Right hindlimb (tissue), 1 donor: ENCODE measurements at regions not wholly inside any gene's neighbourhood (a gene's known extent, or its start where the extent isn't known, plus 50 kb on each side); places are given as distances from the start of the nearest gene placed in this dataset.
"Not testable (repeated sequence)": the region's sequence is repeated elsewhere in the genome, so short reads cannot be mapped to it uniquely, and the experiment has no call there.

Source experiments
- DNase-seq: peaks from one replicate; pipeline ENCODE4 v3.0.0-alpha.2; 2018

DNA sequence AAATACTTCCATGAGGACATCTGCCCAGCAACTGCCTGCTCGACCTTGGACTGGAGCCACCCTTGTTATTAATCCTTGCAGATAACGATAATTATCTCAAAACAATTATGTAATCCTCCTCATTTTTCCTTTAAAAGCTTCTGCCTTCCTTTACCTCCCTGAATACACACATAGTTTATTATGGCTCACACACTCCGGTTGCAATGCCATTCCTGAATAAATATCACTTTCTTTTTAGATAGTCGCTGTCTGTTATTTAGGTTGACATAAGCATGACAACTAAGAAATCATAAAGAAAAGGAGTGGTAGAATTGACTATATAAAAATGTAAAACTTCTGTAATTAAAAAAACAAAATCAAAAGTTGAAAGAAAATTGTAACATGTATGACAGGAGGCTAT is 64.8 kb downstream of the B4GALT7 start:
- DNase-seq, result not testable (repeated sequence)

DNA sequence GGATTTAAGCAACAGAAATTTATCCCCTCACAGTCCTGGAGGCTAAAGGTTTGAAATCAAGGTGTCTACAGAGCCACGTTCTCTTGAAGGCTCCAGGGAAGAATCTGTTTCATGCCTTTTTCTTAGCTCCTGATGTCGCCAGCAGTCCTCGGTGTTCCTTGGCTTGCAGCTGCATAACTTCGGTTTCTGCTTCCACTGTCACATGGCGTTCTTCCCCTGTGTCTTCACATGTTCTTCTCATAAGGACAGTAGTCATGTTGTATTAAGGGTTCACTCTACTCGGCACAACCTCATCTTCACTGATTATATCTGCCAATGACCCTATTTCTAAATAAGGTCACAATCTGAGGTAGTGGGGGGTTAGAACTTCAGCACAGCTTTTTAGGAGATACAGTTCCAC is 65.2 kb downstream of the B4GALT7 start:
- DNase-seq, result not testable (repeated sequence)

DNA sequence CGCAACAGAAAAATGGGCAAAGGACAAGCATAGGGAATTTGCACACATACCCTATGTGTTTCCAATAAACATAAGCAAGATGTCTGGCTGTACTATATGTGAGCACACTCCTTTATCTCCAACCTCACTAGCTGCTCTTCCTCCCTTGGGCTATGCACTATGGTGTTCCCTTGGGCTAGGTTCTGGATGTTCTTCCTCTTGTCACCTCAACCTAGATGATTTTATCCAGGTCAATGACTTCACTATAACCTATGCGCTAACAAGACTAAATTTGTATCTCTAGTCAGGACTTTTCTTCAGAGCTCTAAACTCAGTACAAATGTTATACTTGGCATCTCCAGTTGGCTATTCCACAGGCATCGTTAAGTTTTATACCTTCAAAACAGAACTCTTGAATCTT is 66.0 kb downstream of the B4GALT7 start:
- DNase-seq, result not testable (repeated sequence)

DNA sequence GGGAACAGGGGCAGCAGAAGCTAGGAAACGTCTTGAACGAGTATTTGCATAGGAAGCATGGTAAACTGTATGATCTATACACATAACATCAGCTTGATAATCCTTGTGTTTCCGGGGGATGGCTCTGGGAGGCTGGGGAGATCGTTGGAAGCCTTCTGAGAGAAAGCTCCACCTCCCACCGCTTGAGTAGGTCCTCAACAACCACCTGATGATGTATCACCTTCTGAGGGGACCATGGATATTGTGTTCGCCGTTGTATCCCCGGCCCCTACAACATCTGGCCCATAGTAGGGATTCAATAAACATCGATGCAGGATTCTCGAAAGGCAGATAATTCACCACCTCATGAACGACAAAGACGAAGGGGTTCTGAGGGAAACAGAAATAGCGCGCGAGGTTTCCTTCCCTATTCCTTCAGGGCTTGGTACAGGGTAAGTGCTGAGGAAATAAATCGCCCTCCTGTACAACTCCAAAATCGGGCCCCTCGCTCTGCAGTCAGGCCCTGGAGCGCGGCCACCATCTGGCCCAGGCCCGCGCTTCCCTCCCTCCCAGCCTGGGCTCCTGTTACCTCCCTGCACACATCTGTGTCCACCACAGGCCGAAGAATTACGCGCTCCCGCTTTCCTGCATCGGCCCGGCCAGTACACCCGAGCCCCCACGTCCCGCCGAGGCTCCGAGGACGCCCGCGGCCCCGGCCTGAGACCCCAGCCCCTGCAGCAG is 71.3 kb downstream of the B4GALT7 start:
- not testable (repeated sequence) for DNase-seq

DNA sequence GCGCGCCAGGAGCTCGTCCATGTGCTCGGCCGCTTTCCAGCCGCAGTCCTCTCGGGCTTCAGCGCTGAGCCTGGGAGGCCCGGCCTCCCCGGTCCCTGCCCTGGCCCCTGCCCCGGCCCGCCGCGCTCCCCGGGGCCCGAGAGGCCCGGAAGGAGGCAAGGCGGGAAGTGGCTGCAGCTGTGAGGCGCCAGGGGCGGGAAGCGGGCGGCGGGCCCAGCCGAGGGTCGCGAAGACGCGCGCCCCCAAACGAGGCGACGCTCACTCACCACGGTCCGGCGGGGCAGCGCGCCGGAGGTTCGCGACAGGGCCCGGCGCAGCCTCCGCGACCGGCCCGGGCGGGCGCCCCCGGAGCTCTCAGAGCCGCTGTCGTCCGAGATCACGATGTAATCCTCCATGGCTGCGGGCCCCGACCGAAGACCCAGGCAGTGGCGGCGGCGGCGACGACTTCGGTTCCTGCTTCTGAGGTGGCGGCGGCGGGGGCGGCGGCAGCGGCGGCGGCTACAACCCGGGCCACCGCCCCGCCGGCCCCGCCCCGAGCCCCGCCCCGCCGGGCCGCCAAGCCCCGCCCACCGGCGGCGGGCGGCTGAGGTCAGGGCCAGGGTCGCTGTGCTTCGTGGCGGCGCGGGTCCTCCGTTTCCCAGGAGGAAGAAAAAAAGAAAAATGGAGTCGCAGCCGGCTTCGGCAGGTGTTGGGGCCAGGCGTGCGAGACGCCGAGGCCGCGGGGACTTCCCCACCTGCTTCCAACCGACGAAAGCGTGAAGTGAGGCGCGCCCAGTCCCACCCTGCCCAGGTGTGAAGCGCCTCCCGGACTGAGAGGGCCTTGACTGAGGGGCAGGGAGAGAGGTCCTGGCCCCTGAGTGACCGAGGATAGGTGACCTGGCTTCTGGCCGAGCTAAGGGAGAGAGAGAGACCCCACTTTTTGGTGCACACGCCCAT is 72.1 kb downstream of the B4GALT7 start:
- DNase-seq, result peak; percentile 66
